ENCODE measurements at regions not wholly inside any gene's neighbourhood (a gene's known extent, or its start where the extent isn't known, plus 50 kb on each side); places are given as distances from the start of the nearest gene placed in this dataset.

DNA sequence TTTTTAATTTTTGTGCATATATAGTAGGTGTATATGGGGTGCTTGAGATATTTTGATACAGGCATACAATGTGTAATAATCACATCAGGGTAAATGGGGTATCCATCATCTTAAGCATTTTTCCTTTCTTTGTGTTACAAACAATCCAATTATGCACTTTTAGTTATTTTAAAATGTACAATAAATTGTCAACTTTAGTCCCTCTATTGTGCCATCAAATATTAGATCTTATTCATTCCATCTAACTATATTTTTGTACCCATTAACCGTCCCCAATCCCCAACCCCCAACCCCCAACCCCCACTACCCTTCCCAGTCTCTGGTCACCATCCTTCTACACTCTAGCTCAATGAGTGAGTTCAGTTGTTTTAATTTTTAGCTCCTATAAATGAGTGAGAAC, 335.1 kb upstream of the C11orf87 start:
- Histone ChIP-seq H3K27me3 (no peaks in the 10 kb centered on the region), H3K4me3 (no peak overlapping the region), H3K9me3 (peaks cover 0 to 11% (median 5%) of the 10 kb centered on the region in 3 donors), H3K36me3 (no peaks in the 10 kb centered on the region), H3K4me1 (no peaks in the 10 kb centered on the region), H3K27ac (no peak overlapping the region)
- no peak for DNase-seq
- intact Hi-C loops (cut with DNase I; ENCODE audit: low total_unique reads), result no loop called here
- TF ChIP-seq, protein P1, sequence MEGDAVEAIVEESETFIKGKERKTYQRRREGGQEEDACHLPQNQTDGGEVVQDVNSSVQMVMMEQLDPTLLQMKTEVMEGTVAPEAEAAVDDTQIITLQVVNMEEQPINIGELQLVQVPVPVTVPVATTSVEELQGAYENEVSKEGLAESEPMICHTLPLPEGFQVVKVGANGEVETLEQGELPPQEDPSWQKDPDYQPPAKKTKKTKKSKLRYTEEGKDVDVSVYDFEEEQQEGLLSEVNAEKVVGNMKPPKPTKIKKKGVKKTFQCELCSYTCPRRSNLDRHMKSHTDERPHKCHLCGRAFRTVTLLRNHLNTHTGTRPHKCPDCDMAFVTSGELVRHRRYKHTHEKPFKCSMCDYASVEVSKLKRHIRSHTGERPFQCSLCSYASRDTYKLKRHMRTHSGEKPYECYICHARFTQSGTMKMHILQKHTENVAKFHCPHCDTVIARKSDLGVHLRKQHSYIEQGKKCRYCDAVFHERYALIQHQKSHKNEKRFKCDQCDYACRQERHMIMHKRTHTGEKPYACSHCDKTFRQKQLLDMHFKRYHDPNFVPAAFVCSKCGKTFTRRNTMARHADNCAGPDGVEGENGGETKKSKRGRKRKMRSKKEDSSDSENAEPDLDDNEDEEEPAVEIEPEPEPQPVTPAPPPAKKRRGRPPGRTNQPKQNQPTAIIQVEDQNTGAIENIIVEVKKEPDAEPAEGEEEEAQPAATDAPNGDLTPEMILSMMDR (IDR thresholded peaks at IDR 0.05), result no peak

DNA sequence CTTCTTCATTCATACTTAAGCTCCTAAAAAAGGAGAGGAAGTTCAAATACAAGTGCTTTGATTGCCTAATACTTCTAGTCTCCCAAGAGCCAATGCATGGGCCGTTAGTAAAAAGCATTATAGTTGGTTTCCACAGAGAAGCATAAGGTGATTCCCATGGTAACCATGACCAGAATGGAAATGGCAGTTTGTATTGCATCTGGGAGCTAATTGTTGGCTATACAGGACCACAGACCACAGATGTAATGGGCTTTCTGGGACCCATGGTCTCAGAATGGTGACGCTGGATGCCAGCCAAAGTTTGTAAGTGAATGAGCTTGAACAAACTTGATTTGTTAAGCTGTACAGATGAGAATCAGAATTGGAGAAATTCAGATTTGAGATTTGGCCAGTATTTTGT, 333.9 kb upstream of the C11orf87 start:
- no peaks in the 10 kb centered on the region for H3K4me1 ChIP-seq
- DNase-seq, result no peak
- no peaks in the 10 kb centered on the region for H3K27me3 ChIP-seq
- no peaks in the 10 kb centered on the region for H3K36me3 ChIP-seq
- TF ChIP-seq, protein P1 (IDR thresholded peaks at IDR 0.05), result no peak
- no peak overlapping the region for H3K4me3 ChIP-seq
- peaks cover 0 to 11% (median 5%) of the 10 kb centered on the region in 3 donors for H3K9me3 ChIP-seq
- no peak overlapping the region for H3K27ac ChIP-seq
- intact Hi-C loops (cut with DNase I; ENCODE audit: low total_unique reads), result no loop called here

DNA sequence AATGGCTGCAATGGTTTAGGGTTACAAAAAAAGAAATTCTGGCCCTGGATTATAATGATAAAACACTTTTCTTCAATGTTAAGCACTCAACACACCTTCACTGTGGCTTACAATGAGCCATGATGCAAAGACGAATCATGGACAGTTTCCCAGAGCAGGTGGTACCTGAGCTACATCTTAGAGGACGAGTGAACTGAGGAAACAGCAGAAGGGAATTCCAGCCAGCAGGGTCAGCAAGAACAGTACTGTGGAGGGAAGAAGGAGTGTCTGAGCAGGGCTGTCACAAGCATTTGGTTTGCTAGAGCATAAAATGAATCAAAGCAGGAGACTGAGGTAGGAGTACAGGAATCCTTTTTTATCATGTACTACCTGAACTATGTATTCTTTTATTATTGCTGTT, 332.8 kb upstream of the C11orf87 start:
- intact Hi-C loops (cut with DNase I; ENCODE audit: low total_unique reads), result no loop called here
- no peak for DNase-seq
- TF ChIP-seq, protein P1 (IDR thresholded peaks at IDR 0.05), result no peak

DNA sequence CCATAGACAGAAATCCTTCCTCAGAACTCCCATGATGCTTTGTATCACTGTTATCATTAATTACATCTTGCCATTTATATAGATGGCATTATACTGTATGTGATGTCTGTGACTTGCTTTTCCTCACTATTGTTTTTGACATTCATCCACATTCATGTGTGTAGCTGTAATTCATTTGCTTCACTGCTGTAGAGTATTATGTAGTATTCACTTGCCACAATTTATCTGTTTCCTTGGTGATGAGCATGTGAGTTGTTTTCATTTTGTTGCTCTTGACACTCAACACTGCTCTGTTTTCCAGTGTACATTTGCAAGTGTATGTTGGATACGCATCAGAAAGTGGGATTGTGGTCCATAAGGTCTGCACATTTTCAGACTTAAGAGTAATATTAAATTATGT, 328.6 kb upstream of the C11orf87 start:
- intact Hi-C loops (cut with DNase I; ENCODE audit: low total_unique reads), result no loop called here
- no peak overlapping the region for H3K4me3 ChIP-seq
- TF ChIP-seq, protein P1 (IDR thresholded peaks at IDR 0.05), result no peak

More for the DNA sequence above, 332.8 kb upstream of the C11orf87 start:
- Histone ChIP-seq H3K36me3 (no peaks in the 10 kb centered on the region), H3K4me1 (no peaks in the 10 kb centered on the region), H3K27me3 (no peaks in the 10 kb centered on the region), H3K4me3 (no peak overlapping the region), H3K9me3 (peaks cover 0 to 6% (median 0%) of the 10 kb centered on the region in 3 donors), H3K27ac (no peak overlapping the region)

DNA sequence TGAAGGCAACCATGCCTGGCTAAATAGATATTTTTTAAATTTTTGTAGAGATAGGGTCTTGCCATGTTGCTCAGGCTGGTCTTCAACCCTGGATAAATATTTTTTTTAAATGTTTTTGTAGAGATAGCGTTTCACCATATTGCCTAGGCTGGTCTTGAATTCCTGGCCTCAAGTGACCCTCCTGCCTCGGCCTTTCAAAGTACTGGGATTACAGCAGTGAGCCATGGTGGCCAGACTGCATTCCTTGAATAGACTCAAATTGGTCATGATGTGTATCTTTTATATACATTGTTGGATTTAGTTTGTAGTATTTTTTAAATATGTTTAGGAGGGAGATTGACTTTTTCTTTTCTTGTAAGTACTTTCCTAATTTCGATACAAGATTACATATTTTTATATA, 325.7 kb upstream of the C11orf87 start:
- H3K27me3 ChIP-seq, result no peaks in the 10 kb centered on the region
- no peaks in the 10 kb centered on the region for H3K36me3 ChIP-seq
- no peak for DNase-seq
- H3K27ac ChIP-seq, result no peak overlapping the region
- no peaks in the 10 kb centered on the region for H3K9me3 ChIP-seq
- no peaks in the 10 kb centered on the region for H3K4me1 ChIP-seq
- TF ChIP-seq, protein P1 (IDR thresholded peaks at IDR 0.05), result no peak
- no peak overlapping the region for H3K4me3 ChIP-seq
- intact Hi-C loops (cut with DNase I; ENCODE audit: low total_unique reads), result no loop called here

More for the DNA sequence above, 328.6 kb upstream of the C11orf87 start:
- no peaks in the 10 kb centered on the region for H3K9me3 ChIP-seq
- no peaks in the 10 kb centered on the region for H3K4me1 ChIP-seq
- no peak overlapping the region for H3K27ac ChIP-seq
- no peak for DNase-seq
- no peaks in the 10 kb centered on the region for H3K27me3 ChIP-seq
- H3K36me3 ChIP-seq, result no peaks in the 10 kb centered on the region

Measured in tibial artery (tissue), 4 donors.